Nucleus accumbens (tissue), 56 donors: ENCODE measurements at regions not wholly inside any gene's neighbourhood (a gene's known extent, or its start where the extent isn't known, plus 50 kb on each side); places are given as distances from the start of the nearest gene placed in this dataset.

Experiments used
- DNase-seq, 56 donors: peaks; one replicate each; lab custom pipeline; 2025; lab: John Stamatoyannopoulos, UW

- DNase-seq, result no peak
Measured at GRCh38 chrX:88526385-88526784, 220.6 kb upstream of the CPXCR1 start.

DNA sequence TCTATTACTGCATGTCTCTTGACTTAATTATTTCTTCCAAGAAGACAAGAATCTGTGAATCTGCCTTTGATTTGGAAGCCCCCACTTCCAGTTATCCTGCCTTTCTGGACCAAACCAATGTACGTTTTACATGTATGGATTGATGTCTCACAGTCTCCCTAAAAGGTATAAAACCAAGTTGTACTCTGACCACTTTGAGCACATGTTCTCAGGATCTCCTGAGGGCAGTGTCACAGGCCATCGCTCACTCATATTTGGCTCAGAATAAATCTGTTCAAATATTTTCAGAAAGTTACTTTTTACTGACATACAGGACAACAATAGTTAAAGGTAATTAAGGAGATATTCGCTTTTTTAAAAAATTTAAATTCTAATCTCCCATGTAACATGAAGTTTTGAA lies 188.6 kb upstream of the CPXCR1 start:
- DNase-seq, result no peak

- DNase-seq, result no peak
Measured at GRCh38 chrX:88560673-88561330, 186.2 kb upstream of the CPXCR1 start.

GRCh38 chrX:88584283-88584682 lies 162.7 kb upstream of the CPXCR1 start:
- no peak for DNase-seq

GRCh38 chrX:88586317-88586716 lies 160.7 kb upstream of the CPXCR1 start:
- DNase-seq, result no peak

DNA sequence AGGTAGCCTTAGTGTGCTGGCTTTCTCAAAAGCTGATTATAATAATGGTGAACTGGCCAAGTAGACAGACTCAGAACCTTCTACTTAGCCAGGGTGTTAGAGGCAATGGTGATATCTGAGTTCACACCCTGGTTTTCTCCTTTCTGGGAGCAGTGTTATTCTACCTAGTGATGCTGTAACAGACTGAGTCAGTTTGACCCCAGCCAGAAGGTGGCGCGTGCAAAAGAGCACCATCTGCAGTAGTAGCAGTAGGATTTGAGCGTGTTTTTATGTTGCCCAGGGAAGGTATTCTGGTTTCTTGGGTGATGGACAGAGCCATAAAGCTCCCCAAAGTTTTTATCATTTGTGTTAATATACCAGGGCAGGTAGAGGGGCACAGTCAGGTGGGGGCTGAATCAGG lies 143.8 kb upstream of the CPXCR1 start:
- no peak for DNase-seq

DNA sequence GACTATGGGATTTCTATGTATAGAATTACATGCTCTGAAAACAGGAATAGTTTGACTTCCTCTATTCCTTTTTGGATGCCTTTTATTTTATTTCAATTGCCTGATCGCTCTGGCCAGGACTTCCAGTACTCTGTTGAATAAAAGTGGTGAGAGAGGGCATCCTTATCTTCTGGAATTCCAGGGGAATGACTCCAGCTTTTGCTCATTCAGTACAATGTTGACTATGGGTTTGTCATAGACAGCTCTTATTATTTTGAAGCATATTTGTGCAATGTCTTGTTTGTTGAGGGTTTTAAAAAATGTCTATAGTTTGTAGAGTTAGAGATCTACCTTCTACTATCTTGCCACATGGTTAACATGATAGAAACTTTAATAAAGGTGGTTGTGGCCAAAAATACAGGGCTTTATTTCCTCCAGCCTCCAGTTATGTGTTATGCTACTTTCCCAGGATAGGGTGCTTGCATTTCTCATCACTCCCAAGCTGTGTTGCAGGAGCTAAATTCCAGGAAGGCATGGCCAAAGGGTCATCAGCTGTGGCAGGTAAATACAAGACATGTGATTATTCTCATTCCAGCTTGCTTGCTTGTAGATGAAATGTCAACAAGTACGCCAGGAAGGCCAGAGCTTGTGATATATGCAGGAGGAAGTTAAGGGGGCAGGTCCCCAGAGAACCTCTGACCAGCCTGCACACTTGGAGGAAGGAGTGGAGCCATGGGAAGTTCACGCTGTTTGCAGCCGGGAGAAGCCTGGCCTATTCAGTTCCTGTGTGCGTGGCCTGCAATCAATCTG lies 142.4 kb upstream of the CPXCR1 start:
- no peak for DNase-seq

DNA sequence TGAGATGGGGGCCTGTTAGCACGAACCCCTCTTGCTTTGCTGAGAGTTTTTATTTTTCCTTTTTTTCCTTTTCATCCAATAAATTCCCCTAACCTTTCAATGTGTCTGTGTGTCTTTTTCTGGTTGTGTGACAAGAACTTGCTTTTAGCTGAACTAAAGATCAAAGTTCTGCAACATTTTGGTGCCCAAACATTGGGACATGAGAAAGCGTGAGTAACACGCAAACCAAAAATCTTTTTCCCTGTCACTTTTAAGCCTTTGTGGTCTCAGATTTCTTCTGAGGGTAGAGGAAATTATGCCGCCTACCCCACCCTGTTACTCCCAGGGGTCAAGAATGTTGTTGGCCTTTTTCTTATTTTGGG lies 141.8 kb upstream of the CPXCR1 start:
- no peak for DNase-seq

GRCh38 chrX:88612870-88613329 lies 134.1 kb upstream of the CPXCR1 start:
- DNase-seq, result peak in 2 of 56 donors; percentile 0 to 2

- peak in 6 of 56 donors; percentile 0 to 7 (median 0) for DNase-seq
Measured at GRCh38 chrX:88613338-88613737, 133.7 kb upstream of the CPXCR1 start.

- no peak for DNase-seq
Measured at GRCh38 chrX:88621278-88621677, 125.7 kb upstream of the CPXCR1 start.

DNA sequence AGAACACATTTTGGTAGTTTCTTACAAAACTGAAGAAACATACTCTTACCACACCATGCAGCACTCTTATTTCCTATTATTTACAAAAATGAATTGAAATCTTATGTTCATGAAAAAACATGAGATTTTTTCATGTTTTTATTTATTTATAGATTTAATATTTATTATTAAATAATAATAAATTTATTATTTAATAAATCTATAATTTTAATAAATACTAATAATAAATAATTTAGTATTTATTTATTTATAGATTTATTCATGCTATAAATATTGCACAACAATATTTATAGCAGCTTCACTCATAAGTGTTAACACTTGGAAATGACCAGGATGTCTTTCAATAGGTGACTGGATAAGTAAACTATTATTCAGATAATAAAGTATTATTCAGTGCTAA lies 91.6 kb upstream of the CPXCR1 start:
- no peak for DNase-seq

DNA sequence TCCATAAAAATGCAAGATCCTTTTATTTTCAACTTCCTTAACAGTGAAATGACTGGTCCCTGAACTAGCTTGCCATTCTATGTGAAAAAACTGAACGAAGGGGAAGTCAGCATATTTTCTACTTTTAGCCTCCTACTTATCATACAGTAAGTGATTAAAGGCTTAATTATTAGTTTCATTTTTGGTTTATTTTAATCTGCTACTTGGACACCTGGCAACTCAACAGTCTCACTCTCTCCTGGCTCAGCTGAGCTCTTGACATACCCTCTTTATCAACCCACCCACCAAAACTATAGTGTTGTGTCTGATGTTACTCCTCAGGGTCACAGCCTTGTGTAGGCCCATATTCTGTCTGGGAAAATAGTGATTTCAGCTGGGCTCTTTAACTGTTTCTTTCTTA lies 86.2 kb upstream of the CPXCR1 start:
- DNase-seq, result no peak

- DNase-seq, result no peak
Measured at GRCh38 chrX:88672261-88672660, 74.8 kb upstream of the CPXCR1 start.
